Neuron (in vitro differentiated cells): ENCODE measurements at regions not wholly inside any gene's neighbourhood (a gene's known extent, or its start where the extent isn't known, plus 50 kb on each side); places are given as distances from the start of the nearest gene placed in this dataset.

ENCODE experiments used
- H2AFZ ChIP-seq: one replicate; pipeline ENCODE4 v1.6.1; 2013; ENCODE audit warnings: low read depth, mild to moderate bottlenecking, inconsistent platforms, low read length, moderate library complexity
- H3K27me3 ChIP-seq: one replicate; pipeline ENCODE4 v1.6.1; 2013; ENCODE audit warnings: low read length; ENCODE audit not compliant: insufficient read depth
- H3K36me3 ChIP-seq: one replicate; pipeline ENCODE4 v1.6.1; 2013; ENCODE audit warnings: low read length; ENCODE audit not compliant: insufficient read depth
- H3K4me1 ChIP-seq: one replicate; pipeline ENCODE4 v1.6.1; 2013; ENCODE audit warnings: low read length; ENCODE audit not compliant: insufficient read depth
- H3K4me3 ChIP-seq: 2 replicates; pipeline ENCODE4 v1.5.1; 2013; ENCODE audit warnings: mild to moderate bottlenecking, low read length, moderate library complexity
- H3K9me3 ChIP-seq: one replicate; pipeline ENCODE4 v1.6.1; 2013; ENCODE audit warnings: low read length

GRCh38 chr2:219876931-219877330 lies 249.5 kb downstream of the SLC4A3 start:
- Histone ChIP-seq H3K4me3 (no peak overlapping the region), H3K27me3 (no peaks in the 10 kb centered on the region), H3K4me1 (peaks cover 17% of the 10 kb centered on the region), H3K9me3 (no peaks in the 10 kb centered on the region), H2AFZ (no peak overlapping the region), H3K36me3 (no peaks in the 10 kb centered on the region)

GRCh38 chr2:219877728-219878127 lies 250.3 kb downstream of the SLC4A3 start:
- Histone ChIP-seq H3K4me1 (peaks cover 9% of the 10 kb centered on the region), H3K4me3 (no peak overlapping the region), H3K27me3 (no peaks in the 10 kb centered on the region), H3K9me3 (no peaks in the 10 kb centered on the region), H2AFZ (no peak overlapping the region), H3K36me3 (no peaks in the 10 kb centered on the region)

GRCh38 chr2:219878516-219878915 lies 251.1 kb downstream of the SLC4A3 start:
- Histone ChIP-seq H3K4me3 (no peak overlapping the region), H3K27me3 (no peaks in the 10 kb centered on the region), H3K36me3 (no peaks in the 10 kb centered on the region), H3K4me1 (peaks cover 5% of the 10 kb centered on the region), H2AFZ (no peak overlapping the region), H3K9me3 (no peaks in the 10 kb centered on the region)

GRCh38 chr2:219881851-219882250 lies 254.4 kb downstream of the SLC4A3 start:
- Histone ChIP-seq H3K36me3 (no peaks in the 10 kb centered on the region), H3K9me3 (no peaks in the 10 kb centered on the region), H2AFZ (no peak overlapping the region), H3K27me3 (no peaks in the 10 kb centered on the region), H3K4me1 (peaks cover 5% of the 10 kb centered on the region), H3K4me3 (no peak overlapping the region)

- H3K4me3 ChIP-seq, result no peak overlapping the region
- peaks cover 3% of the 10 kb centered on the region for H3K9me3 ChIP-seq
- H3K36me3 ChIP-seq, result no peaks in the 10 kb centered on the region
- H3K4me1 ChIP-seq, result no peaks in the 10 kb centered on the region
- no peaks in the 10 kb centered on the region for H3K27me3 ChIP-seq
- H2AFZ ChIP-seq, result no peak overlapping the region
These were observed 259.2 kb downstream of the SLC4A3 start for GRCh38 chr2:219886615-219887014.

GRCh38 chr2:219887870-219888269 lies 260.4 kb downstream of the SLC4A3 start:
- peaks cover 3% of the 10 kb centered on the region for H3K9me3 ChIP-seq
- no peaks in the 10 kb centered on the region for H3K36me3 ChIP-seq
- no peak overlapping the region for H2AFZ ChIP-seq
- H3K4me1 ChIP-seq, result no peaks in the 10 kb centered on the region
- no peak overlapping the region for H3K4me3 ChIP-seq
- H3K27me3 ChIP-seq, result no peaks in the 10 kb centered on the region

- Histone ChIP-seq H3K4me3 (no peak overlapping the region), H3K9me3 (peaks cover 3% of the 10 kb centered on the region), H3K36me3 (no peaks in the 10 kb centered on the region), H3K4me1 (no peaks in the 10 kb centered on the region), H2AFZ (no peak overlapping the region), H3K27me3 (no peaks in the 10 kb centered on the region)
These were observed 266.1 kb downstream of the SLC4A3 start for GRCh38 chr2:219893541-219893940.

- H3K9me3 ChIP-seq, result no peaks in the 10 kb centered on the region
- no peaks in the 10 kb centered on the region for H3K36me3 ChIP-seq
- no peak overlapping the region for H2AFZ ChIP-seq
- H3K4me3 ChIP-seq, result no peak overlapping the region
- no peaks in the 10 kb centered on the region for H3K27me3 ChIP-seq
- H3K4me1 ChIP-seq, result no peaks in the 10 kb centered on the region
These were observed 270.0 kb downstream of the SLC4A3 start for GRCh38 chr2:219897456-219897855.

- no peaks in the 10 kb centered on the region for H3K27me3 ChIP-seq
- H3K4me3 ChIP-seq, result no peak overlapping the region
- no peaks in the 10 kb centered on the region for H3K9me3 ChIP-seq
- H3K4me1 ChIP-seq, result peaks cover 11% of the 10 kb centered on the region
- H2AFZ ChIP-seq, result no peak overlapping the region
- no peaks in the 10 kb centered on the region for H3K36me3 ChIP-seq
These were observed 273.7 kb downstream of the SLC4A3 start for GRCh38 chr2:219901155-219901554.

GRCh38 chr2:219902891-219903552 lies 275.6 kb downstream of the SLC4A3 start:
- peaks cover 11% of the 10 kb centered on the region for H3K4me1 ChIP-seq

GRCh38 chr2:219905640-219906039 lies 278.2 kb downstream of the SLC4A3 start:
- Histone ChIP-seq H3K36me3 (no peaks in the 10 kb centered on the region), H2AFZ (no peak overlapping the region), H3K27me3 (no peaks in the 10 kb centered on the region)

More at GRCh38 chr2:219902891-219903552, 275.6 kb downstream of the SLC4A3 start:
- Histone ChIP-seq H3K9me3 (no peaks in the 10 kb centered on the region), H3K36me3 (no peaks in the 10 kb centered on the region), H3K27me3 (no peaks in the 10 kb centered on the region), H2AFZ (no peak overlapping the region), H3K4me3 (no peak overlapping the region)

GRCh38 chr2:219906114-219907010 lies 278.9 kb downstream of the SLC4A3 start:
- H2AFZ ChIP-seq, result no peak overlapping the region
- peaks cover 11% of the 10 kb centered on the region for H3K4me1 ChIP-seq
- no peaks in the 10 kb centered on the region for H3K36me3 ChIP-seq
- H3K27me3 ChIP-seq, result no peaks in the 10 kb centered on the region
- no peak overlapping the region for H3K4me3 ChIP-seq
- H3K9me3 ChIP-seq, result no peaks in the 10 kb centered on the region

More at GRCh38 chr2:219905640-219906039, 278.2 kb downstream of the SLC4A3 start:
- H3K9me3 ChIP-seq, result no peaks in the 10 kb centered on the region
- H3K4me1 ChIP-seq, result peaks cover 11% of the 10 kb centered on the region
- H3K4me3 ChIP-seq, result no peak overlapping the region

- Histone ChIP-seq H3K9me3 (no peaks in the 10 kb centered on the region), H3K27me3 (no peaks in the 10 kb centered on the region), H3K4me1 (peaks cover 11% of the 10 kb centered on the region), H2AFZ (no peak overlapping the region), H3K36me3 (no peaks in the 10 kb centered on the region), H3K4me3 (no peak overlapping the region)
These were observed 279.6 kb downstream of the SLC4A3 start for GRCh38 chr2:219907011-219907365.
